ENCODE measurements at regions not wholly inside any gene's neighbourhood (a gene's known extent, or its start where the extent isn't known, plus 50 kb on each side); places are given as distances from the start of the nearest gene placed in this dataset.

DNA sequence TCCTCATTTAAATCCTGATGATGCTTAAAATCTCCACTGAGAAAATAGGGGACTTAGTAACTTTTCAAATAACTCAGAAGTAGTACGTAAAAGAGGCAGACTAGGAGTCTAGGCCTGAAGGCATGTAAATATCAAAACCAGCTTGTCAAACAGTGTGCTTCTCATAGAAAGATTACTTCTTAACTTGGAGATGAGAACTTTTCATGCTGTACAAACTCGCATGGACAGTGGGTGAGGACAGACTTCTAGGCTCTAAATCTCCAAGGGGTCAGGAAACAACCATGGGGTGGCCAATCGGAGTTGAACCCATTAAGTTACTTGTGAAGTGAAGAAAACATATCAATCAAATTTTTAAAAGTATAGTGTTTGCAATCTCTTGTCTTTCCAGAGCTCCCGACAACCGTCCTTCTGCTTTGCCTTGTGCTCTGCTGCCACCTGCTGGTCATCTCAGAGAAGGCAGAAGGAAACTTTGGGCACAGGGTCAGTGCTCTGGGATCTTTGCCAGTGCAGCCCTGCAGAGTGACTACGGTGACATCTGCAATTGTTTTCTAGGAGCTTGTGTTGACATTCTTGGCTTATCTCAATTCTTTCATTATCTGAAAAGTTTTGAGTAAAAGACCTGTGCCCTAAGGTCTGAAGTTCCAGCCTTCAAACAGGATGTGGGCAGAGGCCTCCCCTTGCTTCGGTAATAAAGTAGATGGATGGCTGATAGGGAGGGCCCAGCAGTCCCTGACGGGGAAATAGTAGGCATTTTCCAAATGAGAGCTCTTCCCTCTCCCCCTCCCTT lies 105.1 kb upstream of the PDE4B start:
- peak; percentile 95 for DNase-seq

DNA sequence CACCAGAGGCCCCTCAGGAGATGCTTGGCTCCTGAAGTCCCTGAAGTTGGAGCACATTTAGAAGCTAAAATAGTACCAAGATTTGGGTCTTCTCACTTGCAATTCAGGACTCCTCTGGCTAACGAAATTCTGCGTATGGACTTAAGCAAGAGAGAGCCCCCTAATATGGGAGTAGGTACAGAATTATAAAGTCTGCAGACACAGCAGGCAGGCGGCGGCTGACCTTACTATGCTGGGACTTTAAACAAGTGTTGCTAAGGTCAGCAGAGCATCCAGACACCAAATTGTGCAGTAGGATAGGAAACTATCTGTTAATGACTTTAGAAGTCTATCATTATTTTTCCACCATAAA lies 104.5 kb upstream of the PDE4B start:
- DNase-seq, result no peak

DNA sequence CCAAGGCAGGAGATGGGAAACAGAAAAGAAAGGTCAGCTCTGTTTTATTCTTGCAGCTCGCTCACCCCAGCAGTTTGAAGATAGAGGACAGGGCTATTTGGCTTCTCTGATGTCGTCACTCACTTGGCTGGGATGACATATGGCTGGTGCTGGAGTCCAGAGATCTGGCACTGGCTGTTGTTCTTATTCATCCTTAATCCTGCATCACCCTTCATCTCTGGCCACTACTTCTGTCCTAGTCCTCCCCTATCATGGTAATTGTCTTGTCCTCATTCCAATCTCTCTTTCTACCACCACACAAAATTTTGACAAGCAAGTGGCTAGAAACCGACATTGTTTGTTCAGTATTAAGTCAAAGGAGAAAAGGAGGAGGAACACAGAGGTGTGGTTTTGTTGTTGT lies 103.8 kb upstream of the PDE4B start:
- no peak for DNase-seq

DNA sequence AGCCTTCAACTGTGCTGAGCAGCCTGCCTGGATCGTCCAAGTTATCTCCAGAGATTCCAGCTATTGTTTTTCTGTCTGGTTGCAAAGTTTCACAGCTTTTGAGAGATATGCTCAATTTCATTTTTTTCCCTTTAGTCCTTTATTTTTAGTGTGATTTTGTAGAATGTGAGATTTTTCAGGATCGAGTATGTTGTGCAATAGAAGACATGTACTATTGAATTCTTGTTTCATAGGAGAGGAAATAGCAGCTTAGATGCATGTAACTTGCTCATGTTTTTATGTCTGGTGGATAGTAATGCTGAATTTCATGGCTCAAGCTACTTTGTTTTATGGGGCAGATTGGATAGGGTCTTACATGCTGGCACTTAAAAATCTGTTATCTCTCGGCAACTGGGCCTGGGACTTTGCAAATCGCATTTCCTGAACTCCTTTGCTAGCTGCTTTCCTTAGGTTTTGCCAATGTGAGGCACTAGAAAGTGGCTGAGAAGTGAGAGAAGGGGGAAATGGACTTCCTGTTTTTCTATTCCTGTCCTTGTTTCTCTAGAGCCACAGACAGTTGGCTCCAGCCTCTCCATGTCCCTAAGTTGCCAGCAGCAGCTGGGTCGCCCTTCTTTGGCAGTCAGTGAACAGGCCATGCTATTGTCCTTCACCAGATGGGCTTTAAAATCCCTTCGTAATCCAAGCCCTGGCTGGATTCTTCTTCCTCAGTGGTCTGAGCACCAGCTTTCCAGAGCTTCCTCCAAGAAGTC lies 101.4 kb upstream of the PDE4B start:
- peak; percentile 59 for DNase-seq

DNA sequence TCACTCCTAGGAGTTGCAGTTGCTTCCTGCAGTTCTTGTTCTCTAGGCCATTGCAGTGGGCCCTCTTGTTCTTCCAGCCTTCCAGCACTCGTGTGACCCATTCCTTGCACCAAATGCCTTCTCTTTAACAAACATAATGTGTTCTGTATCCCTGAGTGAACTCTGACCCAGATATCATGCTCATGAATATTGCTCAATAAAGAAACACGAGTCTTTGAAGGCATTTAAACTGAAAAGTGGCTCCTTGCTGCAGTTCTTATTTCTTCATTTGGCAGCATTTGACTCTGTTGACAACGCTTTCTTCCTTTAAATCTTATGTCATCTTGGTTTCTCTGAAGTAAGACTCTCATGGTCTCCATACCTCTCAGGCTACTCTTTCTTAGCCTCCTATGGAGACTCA lies 100.7 kb upstream of the PDE4B start:
- no peak for DNase-seq

DNA sequence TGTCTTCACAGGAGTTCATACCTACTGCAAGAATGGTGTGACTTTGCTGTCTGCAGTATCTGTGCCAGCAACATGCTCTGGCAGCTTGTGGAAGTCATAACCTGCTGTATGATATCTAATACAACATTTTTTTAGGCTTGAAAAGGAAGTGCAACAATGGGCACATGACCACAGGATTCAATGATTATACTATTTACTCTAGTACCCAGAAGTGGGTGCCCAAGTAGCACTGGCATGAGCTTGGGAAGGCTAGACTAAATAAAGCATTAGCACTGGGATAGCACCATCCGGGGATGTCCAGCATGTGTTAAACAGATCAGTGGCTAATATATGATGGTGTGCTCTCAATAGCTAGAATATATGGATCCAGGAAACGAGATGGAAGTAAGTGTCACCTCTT lies 98.6 kb upstream of the PDE4B start:
- peak; percentile 21 for DNase-seq

DNA sequence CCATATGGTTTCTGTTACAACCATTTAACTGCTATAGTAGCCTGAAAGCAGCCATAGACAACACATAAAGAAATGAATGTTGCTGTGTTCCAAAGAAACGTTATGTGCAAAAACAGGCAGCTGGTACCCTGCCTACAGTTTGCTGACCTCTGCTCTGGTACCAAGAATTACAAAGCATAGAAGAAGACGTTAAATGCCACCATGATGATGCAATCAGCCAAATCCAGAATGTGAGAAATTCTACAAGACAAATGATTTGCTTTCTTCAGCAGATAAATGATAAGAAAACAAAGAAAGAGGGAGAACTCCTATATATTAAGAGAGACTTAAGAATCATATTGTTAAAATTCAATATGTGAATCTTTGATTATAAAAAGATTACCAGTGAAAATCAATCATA lies 97.8 kb upstream of the PDE4B start:
- peak; percentile 7 for DNase-seq

DNA sequence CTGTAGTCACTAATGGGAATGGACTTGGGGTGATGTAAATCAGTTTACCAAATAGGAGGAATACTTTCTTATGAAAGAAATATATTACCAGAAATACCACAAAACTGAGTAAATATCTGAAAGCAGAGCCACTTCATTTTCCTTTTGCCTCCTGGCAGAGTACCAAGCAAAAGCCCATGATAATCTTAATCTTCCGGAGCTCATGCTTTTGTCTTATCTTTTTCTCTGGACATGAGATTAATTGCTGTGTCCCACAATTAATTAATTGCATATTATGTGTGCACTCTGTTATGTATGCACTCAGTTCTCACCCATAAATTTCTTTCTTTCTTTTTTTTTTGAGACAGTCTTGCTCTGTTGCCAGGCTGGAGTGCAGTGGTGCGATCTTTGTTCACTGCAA lies 94.1 kb upstream of the PDE4B start:
- DNase-seq, result no peak

DNA sequence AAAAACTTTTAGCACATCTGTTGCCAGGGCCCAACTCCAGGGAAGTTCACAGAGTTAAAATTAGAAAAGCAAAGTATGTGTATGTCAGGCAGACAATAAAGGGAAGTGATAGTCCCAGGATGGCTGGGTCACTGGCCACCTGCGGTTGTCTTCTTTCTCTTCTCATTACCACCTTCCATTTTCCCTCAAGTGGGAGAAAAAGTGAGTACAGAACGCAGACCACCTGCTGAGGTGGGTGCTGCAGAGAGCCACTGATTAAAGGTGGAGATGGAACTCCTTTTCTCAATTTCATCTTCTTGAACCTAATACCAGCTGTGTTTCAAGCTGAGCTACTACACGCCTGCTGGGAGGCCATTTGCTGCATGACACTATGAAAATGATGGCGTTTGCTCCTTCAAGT lies 88.8 kb upstream of the PDE4B start:
- DNase-seq, result no peak

DNA sequence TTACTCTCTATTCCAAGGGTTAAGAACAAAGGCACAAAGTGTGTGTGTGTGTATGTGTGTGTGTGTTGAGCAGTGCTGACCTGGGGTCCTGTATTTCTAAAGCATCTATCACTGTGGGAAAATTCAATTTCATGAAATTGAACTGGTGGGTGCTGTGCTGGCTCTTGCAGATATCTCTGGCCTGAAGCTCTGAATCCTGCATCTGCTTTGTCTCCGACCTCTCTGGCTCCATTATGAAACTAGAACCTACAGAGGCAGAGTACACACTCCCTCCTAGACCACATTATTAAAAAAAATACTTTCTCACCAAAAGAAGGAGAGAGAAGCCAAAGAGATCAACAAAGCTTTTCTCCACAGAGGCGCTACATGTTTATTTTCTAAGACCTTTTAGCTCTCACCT lies 88.4 kb upstream of the PDE4B start:
- DNase-seq, result no peak

DNA sequence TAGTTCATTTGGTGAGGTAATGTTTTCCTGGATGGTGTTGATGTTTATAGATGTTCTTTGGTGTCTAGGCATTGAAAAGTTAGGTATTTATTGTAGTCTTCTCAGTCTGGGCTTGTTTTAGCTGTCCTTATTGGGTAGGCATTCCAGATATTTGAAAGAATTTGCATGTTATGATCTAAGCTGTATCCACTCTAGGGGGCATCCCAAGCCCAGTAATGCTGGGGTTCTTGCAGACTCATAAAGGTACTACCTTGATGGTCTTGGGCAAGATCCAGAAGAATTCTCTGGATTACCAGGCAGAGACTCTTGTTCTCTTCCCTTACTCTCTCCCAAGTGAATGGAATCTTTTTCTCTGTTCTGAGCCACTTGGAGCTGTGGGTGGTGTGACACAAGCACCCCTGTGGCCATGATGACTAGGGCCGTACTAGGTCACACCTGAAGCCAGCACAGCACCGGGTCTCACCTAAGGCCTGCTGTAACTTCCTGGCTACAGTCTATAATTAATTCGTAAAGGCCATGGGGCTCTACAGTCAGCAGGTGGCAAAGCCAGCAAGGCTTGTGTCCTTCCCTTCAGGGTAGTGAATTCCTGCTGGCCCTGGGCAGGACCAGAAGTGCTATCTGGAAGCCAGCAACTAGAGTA lies 74.8 kb upstream of the PDE4B start:
- peak; percentile 30 for DNase-seq

DNA sequence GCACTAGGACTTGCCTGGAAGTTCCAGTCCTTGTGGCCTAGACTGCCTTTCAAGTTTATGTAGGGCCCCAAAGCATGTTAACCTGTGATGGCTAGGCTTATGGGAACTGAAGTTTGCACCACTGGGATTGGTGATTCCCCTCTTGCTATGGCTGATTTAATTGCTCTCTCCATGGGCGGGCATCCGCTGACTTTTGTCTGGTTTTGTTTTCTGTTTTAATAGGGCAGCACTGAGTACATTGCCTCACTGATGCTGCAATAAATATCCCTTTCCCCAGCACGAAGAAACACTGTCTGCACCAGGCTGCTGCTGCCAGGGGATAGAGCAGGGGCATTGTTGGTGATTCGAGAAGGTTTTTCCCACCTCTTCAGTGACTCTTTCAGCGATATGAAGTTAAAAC lies 73.3 kb upstream of the PDE4B start:
- no peak for DNase-seq

DNA sequence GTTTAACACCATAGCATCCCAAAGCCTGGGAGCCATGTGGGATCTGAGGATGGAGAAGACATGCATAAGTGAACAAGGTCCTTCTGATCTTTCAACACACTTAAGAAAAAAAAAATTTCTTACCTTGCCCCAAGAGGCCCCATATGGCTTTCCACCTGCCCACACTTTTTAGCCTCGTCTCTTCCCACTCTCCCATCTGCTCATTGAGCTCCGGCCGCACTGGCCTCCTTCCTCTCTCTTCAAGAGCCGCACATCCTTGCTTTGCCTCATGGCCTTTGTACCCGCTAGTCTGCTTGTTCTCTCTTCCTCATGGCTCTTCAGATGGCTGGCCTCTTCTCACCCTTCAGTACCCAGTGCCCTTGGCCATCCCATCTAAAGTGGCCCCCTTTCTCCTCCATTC lies 70.2 kb upstream of the PDE4B start:
- no peak for DNase-seq

DNA sequence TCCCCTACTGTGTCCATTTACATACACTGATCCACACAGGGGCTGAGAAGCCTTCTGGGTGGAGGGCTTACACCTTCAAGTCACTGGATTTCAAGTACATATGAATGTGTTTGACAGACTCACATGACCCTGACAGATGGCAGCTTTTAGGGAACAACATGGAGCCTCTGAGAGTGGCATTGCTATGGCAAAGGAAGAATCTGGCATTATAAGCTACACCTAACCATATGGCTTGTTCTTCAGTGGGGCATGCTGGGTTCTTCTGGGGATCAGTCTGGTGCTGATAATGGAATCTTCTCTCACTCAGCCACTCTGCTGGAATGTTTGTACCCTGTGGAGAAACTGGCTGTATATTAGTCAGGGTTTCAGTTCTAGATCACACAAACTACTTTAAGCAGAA lies 68.5 kb upstream of the PDE4B start:
- no peak for DNase-seq

DNA sequence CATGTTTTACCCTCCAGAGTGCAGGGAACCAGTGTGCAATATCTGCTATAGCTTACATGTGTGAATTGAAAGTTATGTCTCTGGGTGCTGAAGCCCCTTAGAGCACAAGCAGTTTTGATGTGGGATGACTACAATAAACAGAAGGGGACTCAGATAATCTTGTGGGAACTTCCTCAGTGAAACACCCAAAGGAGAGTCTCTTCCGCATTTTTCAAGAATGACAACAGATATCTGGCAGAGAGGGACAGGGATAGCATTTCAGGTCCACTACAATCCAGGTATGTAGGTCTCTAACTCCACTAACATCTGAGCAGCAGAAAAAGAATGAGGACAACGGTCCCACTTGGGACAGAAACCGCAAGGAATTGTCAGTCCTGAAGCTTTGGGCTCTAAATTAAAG lies 67.6 kb upstream of the PDE4B start:
- peak; percentile 83 for DNase-seq

DNA sequence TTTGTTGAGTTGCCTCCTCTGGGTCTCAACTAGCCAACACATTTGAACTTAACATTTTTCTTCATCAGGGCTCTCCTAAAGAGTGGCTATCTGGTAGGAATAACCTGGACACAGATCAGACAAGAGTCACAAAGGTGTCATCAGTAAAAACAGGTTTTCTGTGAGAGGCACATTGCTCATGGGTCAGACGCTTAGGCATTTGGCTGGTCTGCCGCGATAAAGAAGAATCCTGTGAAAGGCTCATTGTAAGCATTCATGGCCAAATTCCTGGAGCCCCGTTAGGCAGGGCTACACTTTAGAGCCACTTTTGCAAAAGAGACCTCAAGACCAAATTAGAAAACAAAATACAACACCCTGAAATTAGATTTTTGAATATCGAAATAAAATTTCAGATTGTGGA lies 64.2 kb upstream of the PDE4B start:
- DNase-seq, result no peak

DNA sequence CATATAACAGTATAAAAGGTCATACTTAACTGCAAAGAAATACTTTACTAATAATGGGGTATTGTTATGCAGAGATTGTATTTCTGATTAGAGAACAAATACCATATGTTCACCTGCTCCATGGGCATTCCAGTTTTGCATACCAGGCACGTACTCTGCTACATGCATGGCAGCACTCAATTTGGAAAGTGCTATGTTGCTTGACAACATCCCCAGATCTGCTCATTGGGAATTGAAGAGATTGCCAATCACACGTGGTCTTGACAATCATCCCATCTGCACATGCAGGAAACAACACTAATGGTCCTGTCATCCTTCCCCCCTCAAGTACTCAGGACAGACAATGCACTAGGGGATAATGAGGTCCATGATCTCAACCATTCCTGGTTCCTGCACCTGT lies 63.4 kb upstream of the PDE4B start:
- no peak for DNase-seq

DNA sequence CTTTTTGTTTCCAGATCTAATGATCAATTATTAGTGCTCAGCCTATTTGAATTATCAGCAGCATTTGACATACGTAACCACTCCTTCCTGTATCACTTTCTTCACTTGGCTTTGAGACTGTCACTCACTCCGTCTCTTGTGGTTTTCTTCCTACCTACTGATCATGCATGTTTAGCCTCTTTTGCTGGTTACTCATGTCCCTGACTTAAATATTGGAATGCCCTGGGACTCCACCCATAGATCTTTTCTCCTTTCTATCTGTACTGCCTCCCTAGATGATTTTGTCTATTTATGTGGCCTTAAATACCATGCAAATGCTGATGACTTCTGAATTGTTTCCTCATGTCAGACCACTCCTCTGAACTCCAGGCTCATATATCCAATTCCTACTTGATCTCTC lies 57.7 kb upstream of the PDE4B start:
- no peak for DNase-seq

DNA sequence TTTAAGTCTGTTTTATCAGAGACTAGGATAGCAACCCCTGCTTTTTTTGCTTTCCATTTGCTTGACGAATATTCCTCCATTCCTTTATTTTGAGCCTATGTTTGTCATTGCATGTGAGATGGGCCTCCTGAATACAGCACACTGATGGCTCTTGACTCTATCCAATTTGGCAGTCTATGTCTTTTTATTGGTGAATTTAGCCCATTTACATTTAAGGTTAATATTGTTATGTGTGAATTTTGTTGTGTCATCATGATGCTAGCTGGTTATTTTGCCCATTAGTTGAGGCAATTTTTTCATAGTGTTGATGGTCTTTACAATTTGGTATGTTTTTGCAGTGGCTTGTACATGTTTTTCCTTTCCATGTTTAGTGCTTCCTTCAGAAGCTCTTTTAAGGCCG lies 50.7 kb upstream of the PDE4B start:
- no peak for DNase-seq

Measured in OCI-M1 (cell line).